ENCODE measurements at regions not wholly inside any gene's neighbourhood (a gene's known extent, or its start where the extent isn't known, plus 50 kb on each side); places are given as distances from the start of the nearest gene placed in this dataset.

DNA sequence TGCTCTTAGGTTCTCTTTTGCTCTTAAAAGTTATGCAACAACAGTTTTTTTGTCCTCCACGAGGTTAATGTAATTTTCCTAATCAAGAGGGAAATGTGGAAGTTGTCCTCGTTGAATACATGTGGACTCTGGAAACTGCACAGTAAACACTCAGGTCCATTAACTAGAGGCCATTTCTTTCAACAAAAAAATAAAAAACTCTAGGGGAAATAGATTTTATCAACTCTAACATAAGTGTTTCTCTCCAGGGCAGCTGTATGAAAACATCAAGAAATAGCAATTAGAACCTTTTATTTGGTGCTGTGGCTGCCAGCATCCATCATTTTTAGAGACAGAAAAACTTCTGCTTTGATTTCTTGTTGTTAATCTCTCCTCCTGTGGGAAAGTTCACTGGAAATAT is 288.6 kb downstream of the ICE1 start:
- no peak for DNase-seq

DNA sequence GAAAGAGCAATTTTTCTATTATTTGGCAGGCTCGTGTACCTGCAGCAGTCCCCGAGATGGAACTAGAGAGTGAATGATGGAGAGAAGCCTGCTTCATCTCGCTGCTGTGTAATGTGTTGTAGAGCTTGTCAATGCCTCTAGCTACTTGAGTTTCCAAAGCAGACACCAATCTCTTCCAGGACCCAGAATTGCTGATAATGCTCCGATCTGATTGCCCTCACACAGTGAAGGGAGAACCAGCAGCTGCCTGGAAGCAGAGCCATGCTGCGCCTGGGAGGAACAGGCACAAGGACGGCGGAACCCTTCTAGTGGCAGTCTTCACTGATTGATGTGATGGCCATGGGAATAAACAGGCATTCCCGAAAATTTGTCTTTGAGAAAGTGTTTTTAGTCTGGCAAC is 288.0 kb downstream of the ICE1 start:
- DNase-seq: no peak

DNA sequence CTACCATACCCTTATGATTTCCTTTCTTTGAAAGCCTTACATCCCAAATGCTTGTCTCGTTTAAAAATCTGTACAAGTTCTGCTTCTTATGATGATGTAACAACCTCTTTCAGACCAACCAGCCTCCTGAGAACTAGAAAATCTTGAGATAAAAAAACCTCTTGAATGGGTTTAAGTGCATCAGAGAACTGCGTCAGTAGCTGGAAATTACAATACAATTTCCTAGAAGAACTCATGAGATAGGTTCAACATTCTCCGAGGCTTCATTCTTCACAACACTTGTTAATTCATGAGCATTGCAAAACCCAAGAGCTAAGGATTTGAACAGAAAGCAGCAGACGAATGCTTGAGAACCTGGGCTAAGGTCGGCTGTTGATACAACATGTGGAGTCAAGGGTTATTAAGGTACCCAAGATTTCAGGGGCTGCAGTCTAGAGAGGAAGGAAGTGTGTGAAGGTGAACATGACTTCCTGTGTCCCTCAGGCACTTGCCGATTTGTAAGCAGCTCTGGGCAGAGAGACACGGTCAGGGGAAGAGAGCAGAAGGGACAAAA is 286.0 kb downstream of the ICE1 start:
- no peak for DNase-seq

DNA sequence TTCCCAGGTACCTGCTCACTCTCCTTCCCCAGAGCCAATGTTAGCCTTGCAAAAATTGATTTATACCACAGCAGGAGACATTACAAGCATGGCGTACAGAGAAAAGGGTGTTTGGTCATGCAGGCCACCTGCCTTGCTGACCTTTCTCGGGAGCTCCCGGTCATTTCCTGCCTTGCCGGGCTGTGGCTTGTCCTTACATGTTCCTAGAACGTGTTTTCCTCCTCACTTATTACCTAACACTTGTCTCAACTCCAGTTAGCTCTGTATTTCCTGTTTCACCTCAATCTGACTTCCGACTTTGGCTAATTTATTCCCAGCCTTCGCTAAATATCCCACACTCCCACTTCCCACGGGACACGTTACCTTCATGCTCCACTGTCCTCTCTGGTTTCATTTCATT is 282.5 kb downstream of the ICE1 start:
- no peak for DNase-seq

DNA sequence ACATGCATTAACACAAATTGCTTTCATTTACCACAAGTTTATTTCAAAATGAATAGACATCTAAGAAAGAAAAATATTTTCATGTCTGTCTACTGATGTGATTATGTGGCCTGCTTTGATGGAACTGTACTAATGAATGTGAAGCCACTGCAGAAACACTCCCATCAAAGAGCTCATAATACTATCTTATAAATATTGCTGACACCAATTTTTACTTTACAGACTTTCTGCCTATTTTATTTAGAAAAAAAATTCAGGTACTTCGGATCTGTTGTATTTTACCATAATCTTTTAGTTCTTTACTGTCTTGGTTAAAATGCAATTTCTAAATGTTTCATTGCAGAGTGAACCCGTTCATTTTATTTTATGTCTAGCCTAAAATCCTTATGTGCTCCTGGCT is 281.9 kb downstream of the ICE1 start:
- DNase-seq: no peak

DNA sequence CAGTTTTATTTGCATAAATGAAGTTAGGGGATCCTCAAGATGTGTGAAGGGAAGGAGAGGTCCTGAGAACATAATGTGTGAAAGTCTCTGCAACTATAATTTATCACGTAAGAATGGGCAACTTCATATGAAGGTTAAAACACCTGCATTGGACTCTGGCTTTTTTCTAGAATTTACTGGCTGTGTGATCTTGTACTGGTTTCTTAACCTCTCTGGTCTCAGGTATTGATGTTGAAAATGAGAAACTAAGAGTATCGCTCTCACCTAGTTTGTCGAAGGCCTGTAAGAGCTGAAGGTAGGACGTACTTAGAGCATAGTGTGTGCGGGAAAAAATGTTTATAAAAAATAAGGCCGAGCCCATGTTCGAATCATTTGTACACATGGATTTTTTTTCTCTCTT is 280.5 kb downstream of the ICE1 start:
- DNase-seq: no peak

DNA sequence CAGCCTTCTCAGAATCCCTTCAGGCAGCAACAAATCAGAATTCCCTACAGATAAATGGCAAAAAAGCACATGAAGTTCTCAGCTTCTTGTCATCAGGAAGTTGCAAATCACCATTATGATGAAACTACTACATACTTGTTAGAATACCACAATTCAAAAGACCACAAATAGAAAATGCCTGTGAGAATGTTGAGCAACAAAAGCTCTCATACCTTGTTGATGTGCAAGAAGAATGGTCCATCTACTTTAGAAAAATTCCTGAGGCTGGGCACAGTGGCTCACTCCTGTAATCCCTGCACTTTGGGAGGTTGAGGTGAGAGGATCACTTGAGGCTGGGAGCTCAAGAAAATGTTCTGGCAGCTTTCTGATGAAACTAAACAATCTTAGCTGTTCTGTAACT is 278.1 kb downstream of the ICE1 start:
- DNase-seq: no peak

DNA sequence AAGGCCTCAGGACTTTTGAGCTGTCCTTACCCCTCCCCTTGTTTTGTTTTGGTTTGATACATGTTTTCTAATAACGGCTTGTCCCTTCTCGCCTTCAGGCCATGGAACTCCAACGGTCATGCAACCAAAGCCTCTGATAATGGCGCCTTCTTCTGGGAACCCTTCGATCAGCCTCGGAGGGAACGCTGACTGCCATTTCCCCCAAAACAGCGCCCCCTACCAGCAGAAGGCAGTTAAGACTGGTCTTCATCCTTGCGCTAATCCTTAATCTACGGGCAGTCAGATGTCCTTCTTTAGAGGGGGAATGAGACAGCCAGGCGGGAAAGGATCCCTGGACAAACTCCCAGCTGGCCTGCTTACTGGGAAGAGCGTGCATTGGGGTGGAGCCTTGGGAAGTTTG is 276.6 kb downstream of the ICE1 start:
- DNase-seq: no peak

DNA sequence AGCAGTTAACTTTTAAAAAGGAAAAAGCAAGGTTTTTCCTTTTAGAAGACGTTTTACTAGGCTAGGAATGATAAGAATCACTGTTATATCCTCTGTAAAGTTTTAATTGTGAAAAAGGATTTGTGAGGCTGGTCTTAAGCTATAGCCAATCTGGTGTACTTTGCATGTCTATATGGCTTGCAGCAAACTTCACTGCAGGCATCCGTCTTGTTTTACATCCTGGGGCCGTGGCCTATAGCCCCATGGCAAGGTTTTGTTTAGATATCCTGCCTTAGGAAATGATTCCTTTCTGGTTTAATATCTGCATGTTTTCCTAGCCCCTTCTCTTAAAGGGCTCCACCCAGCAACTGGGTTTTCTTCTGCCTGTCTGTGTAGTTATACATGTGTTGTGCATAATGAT is 272.8 kb downstream of the ICE1 start:
- no peak for DNase-seq

DNA sequence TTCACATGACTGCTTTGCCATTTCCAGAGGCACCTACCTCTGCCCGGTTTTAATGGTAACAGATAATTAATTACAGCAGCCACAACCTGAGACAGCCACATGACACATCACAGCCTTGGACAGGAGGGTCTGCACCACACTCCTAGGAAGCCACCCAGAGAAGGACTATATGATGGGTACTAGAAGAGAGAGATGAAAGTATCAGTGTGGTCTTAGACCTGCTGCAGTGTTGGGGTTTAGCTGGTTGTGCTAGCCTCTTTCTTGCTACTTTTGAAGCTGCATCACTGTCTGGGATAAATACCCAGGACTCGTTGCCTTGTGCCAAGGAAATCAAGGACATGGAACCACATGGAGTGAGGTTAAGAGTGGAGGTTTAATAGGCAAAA is 266.4 kb downstream of the ICE1 start:
- DNase-seq: no peak

DNA sequence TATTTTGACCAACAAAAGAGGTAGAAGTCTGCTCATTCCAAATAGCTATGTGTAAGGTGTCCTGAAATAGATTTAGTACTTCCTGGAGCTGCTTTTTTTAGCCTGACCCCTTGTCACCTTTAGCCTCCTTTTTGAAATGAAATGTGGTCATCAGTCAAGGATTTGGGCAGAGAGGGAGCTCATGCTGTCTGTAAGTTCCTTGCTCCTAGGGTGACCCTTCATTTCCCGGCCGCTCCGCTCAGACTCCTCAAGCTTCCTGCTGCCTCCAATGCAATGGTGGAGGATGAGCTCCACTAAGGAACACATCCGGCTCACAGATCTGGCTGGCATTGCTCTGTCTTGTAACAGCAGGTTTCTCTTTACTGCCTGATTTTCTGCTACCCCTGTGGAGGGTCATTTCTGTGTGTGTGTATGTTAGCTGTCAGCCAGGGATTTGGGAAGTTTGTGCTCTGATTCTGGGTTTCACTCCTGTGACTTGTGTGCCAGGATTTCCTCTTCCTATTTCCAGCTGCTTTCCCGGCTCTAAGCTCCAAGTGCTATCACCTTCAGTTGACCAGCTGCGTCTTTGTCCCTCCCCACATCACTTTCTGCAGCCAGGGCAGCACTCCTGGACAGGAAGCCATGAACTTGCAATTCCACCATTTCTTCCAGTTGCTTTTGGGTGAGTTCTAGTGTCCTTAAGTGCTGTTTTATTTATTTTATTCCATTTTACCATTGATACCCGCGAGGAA is 265.9 kb downstream of the ICE1 start:
- DNase-seq: no peak

DNA sequence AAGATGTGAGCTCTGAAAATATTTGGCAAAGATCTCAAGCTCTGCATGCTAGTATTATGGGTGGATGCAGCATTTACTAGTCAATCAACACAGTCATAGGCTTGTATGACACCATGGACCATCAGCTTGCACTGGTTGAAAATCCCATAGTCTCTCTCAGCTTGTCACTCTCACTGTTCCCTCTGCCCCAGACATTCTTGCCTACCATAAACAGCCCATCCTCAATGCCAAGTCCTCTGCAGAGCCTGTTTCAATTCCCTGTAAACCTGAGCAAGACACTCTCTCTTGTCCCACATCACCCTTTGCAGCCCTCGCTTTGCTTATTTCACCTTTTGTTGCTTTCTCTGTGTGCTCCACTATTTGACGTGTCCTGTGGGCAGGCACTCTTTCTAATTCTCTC is 264.6 kb downstream of the ICE1 start:
- DNase-seq: no peak

DNA sequence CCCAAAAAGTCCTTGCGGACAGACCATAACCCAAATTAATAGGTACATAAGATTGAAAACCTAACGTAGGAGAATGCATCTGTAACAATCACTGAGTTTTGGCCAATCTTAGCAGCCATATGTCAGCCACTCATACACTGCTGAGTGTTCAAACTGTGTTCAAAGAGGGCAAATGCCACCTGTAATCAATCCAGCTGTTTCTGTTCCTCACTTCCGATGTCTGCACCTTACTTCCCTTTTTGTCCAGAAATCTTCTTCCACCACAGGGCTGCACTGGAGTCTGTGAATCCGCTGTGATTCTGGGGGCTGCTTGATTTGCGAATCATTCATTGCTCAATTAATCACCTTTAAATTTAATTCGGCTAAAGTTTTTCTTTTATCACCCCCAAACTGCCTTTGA is 263.9 kb downstream of the ICE1 start:
- DNase-seq: no peak

DNA sequence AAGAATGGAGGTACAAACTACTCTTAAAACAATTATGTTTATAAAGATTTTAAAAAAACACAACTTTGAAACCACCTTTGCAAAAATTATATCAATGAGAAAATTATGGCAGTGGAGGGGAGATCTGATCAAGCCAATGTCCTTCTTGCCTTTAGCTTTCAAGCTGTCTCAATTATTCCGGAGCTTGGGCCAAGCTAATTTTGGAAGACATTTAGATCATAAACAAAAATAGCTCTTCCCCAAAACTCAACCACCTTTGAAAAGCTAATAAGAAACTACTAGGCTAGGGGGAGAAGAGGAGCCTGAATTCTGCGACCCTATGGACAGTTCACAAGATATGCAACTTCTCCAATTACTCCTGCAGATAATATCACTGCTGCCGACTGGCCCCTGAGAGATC is 263.3 kb downstream of the ICE1 start:
- no peak for DNase-seq

DNA sequence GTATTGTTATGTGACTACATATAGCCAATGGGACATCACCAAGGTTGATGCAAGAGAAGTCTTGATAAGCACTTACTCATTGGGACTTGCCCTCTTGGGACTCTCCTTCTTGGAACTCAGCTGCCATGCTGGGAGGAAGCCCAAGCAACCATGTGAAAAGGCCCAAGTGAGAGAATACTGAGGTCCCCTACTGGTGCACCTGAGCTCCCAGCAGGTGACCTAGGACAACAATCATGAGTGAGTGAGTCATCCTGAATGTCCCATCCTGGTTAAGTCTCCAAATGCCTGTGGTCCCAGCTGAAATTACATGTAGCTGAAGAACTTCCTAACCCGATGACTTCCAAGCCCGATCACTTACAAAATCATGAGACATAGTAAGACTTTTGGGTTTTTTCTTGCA is 260.7 kb downstream of the ICE1 start:
- no peak for DNase-seq

DNA sequence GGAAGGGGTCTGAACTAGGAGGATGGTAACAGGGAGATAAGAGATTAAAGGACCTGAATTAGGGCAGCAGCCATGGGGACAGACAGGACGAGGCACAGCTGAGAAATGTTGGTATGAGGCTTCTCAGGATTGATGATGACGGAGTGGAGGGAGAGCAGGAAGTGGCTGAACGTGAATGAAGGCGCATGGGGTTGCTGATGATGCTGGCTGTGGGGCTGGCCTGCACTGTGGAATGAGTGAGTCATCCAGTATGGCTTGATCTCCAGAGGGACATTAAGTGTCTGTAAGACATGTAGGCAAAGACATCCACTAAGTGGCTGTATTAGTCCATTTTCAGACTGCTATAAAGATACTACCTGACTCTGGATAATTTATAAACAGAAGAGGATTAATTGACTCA is 256.4 kb downstream of the ICE1 start:
- DNase-seq: no peak

DNA sequence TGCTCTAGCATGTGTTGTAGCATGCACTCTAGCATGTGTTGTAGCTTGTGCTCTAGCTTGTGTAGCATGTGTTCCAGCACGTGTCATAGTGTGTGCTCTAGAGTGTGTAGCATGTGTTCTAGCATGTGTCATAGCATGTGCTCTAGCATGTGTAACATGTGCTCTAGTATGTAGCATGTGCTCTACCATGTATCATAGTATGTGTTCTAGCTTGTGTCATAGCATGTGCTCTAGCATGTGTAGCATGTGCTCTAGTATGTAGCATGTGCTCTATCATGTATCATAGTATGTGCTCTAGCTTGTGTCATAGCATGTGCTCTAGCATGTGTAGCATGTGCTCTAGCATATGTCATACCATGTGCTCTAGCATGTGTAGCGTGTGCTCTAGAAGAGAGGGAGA is 255.3 kb downstream of the ICE1 start:
- DNase-seq: no peak

DNA sequence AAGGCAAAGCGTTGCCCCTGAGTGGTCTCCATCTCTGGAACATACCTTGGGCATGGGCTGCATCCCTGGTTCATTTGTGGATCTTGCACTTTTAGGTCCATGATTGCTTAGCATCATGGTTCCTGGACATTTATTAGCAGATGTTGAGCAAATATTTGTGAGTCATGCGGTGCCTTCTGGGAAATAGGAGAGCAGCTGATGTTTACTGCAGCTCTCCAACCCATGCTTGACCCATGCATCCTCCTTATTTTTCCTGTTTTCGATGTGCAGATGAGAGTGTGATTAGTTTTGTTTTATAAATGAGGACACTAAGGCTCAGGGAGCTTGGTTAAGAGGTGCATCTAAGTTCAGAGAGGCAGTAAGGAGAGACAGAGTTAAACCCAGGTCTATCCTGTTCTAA is 253.7 kb downstream of the ICE1 start:
- no peak for DNase-seq

DNA sequence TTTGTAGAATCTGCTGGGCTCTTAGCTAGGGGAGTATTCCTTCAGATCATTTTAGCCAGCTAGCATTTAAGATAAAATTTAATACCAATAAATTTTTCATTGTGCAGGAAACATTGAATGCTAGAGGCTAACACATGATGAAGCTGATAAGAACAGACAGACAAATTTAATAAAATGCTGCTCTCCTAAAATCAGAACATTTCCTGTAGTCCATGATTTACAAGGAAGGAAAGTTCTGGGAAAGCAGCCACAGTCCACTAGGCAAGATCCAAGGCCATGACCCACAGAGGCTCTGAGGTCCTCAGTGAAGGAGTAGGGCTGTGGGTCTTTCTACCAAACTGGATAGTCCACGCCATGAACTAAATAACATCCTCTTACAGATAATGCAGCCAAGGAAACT is 253.0 kb downstream of the ICE1 start:
- DNase-seq: no peak

DNA sequence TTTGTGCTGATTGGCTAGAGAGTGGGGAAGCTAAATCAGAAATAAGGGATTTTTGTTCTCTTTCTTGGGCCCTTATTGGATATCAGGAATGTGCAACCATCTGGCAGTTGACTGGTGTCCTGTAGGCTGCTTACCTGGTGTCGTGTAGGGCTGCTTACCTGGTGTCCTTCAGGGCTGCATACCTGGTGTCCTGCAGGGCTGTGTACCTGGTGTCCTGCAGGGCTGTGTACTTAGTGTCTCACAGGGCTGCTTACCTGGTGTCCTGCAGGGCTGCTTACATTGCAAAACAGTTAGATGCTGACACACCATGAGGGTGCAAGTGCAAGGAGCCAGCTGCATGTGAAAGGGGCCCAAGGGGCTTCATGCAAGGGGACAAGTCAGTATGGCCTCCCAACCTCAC is 249.3 kb downstream of the ICE1 start:
- DNase-seq: no peak

DNA sequence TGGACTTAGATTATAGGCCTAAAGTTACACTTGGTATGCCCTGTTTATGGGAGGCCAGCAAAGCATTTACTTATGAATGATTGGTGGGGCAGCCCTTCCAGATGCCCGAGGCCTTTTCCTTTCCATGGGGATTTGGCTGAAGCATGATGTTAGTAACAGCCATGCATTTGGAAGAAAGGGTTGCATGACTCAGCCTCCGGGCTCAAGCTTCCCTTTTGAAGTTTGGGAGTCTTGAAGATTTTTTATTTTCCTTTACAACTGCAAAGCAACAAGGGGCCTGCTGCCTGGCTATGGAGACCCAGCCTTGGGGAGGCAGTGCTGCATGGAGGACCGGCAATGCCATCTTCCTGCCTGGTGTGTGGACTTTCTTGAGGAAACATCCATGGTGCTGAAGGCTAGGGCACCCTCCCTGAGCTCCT is 244.7 kb downstream of the ICE1 start:
- no peak for DNase-seq

DNA sequence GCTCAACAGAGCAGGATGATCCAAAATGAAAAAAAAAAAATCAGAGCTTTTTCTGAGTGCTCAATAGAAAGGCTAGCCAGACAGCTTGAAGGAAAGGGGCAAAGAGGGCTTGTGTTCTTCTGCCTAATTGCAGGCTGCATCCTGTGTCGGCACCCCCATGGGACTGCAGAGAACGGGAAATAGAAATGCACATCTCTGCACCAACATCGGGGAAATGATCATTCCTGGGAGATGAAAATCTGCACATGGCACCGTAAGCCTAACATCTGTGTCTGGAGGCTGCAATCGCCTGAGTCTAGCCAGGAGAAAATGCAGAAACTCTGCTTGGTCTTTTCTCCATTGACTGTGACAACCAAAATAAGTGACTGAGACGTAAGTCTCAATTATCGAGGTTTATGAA is 243.9 kb downstream of the ICE1 start:
- no peak for DNase-seq

DNA sequence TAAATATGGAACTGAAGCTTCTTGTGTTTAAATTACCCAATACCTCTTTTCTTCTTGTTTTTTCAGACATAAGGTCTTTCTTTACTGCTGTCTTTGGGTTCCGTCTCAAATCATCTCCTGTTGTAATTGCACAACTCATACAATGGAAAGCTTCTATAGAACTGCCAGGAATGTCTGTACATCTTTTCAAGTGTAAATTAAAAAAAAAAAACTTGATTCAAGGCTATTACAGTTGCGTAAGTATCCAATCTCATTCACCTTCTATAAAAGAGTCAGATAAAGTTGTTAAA is 243.5 kb downstream of the ICE1 start:
- no peak for DNase-seq

DNA sequence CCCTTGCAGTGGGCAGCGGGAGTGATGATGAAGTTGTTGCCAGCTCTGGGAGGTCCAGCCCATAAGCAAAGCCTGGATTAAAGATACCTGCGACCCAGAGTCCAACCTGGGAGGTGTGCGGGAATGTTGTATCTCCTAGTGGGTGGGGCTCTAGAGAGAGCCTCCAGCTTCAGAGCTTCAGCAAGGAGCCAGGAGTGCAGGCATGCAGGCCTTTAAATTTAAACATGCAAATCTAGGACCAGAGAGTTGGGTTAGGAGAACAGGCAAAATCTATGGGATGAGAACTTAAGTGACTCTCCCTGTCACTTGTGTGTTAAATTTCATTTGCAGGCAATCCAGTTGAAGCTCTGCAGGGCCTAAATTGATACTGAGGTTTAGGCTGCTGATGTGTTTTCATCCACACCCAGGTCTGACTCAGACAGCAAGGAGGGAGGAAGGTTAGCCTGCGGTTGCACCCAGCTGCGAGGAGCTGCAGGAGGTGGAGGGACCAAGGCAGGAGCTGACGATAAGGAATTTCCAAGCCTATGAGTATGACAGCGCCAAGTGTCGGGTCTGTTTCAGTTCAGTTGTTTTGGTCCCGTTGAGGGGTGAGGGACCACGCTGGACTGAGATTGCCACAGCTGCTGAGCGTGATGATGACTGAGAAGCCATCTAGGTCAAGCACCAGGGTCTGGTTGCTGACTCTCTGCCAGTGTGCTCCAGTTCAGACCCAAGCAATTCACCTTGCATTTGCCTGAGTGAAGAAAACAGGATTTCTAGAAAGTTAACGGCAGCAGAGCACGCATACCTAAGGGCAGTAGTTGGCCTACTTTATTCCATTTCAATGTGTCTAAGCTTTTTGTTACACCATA is 243.0 kb downstream of the ICE1 start:
- no peak for DNase-seq

All from left hindlimb (tissue), 1 donor.